ENCODE measurements at regions not wholly inside any gene's neighbourhood (a gene's known extent, or its start where the extent isn't known, plus 50 kb on each side); places are given as distances from the start of the nearest gene placed in this dataset.

DNA sequence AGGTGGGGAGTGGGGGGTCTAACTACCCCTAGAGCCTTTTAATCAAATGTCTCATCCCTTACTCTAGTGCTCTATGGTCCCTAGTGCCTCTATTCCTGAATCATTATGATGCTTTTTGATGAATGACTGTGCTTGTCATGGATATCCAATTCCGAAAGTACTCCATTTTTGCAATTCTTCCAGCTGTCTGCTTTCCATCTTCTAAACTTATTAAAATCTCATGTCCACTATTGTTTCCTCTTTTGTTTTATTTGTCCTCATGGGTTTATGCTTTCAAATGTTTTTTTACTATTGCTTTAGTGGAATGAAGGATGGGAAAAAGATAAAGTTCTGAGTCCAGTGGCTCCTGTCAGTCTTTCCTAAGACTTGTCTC, 77.2 kb upstream of the KCNMB2 start:
- TF ChIP-seq SIN3A (IDR thresholded peaks at IDR 0.05; ENCODE audit: borderline replicate concordance, insufficient read depth, low read length) (no peak), POLR2AphosphoS5 (IDR thresholded peaks at IDR 0.05; ENCODE audit: low read depth, low read length) (no peak), TAF1 (IDR thresholded peaks at IDR 0.05; ENCODE audit: borderline replicate concordance, insufficient read depth, low read length) (no peak), FOXP2 (optimal IDR thresholded peaks at IDR 0.05; ENCODE audit: borderline replicate concordance, extremely low read depth, extremely low read length, insufficient read depth) (no peak)
- TF ChIP-seq, protein P1, sequence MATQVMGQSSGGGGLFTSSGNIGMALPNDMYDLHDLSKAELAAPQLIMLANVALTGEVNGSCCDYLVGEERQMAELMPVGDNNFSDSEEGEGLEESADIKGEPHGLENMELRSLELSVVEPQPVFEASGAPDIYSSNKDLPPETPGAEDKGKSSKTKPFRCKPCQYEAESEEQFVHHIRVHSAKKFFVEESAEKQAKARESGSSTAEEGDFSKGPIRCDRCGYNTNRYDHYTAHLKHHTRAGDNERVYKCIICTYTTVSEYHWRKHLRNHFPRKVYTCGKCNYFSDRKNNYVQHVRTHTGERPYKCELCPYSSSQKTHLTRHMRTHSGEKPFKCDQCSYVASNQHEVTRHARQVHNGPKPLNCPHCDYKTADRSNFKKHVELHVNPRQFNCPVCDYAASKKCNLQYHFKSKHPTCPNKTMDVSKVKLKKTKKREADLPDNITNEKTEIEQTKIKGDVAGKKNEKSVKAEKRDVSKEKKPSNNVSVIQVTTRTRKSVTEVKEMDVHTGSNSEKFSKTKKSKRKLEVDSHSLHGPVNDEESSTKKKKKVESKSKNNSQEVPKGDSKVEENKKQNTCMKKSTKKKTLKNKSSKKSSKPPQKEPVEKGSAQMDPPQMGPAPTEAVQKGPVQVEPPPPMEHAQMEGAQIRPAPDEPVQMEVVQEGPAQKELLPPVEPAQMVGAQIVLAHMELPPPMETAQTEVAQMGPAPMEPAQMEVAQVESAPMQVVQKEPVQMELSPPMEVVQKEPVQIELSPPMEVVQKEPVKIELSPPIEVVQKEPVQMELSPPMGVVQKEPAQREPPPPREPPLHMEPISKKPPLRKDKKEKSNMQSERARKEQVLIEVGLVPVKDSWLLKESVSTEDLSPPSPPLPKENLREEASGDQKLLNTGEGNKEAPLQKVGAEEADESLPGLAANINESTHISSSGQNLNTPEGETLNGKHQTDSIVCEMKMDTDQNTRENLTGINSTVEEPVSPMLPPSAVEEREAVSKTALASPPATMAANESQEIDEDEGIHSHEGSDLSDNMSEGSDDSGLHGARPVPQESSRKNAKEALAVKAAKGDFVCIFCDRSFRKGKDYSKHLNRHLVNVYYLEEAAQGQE (IDR thresholded peaks at IDR 0.05; ENCODE audit: insufficient read depth in 1 of 2, low read depth in 2 of 2, low read length in 2 of 2): no peak

DNA sequence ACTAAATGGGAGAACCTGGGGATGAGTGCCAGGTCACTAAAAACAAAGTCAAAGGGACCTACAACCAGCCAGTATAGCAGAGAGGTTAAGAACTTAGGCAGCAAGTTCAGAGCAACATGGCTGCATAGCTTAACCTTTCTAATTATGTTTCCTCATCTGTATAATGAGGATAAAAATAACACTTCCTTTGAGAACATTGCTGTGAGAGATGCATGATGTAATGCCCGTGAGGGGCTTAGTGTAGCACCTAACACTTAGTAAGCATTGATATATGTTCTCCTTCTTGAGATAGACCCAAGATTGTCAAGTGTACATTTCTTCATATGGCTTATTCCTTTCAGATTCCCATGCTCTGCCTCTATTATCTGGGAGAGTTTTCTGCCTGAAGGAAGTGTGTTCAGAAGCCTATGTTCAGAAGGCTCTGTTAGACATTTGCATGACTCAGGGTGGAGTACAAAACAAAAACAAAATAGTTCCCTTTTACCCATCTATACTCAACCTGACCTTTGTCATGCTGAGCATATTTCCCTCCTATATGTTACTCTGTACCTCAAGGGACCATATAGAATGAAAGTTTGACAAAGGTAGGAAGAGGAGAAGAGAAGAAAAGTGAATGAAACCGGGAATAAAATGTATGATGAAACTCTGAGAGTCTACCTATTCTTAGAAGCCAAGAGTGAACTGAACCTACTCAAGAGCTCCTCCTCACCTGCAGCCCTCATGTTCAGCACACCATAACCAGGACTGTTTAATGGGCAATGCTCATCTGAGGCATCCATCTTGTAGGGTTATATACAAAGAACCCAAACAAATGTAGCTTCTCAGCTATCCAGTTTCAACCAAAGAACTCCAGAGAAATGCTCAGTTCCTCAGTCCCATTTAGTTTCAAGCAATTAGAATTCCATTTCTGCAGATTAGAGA, 70.7 kb upstream of the KCNMB2 start:
- TF ChIP-seq SIN3A (IDR thresholded peaks at IDR 0.05; ENCODE audit: borderline replicate concordance, insufficient read depth, low read length): no peak
- TF ChIP-seq, protein P1 (IDR thresholded peaks at IDR 0.05; ENCODE audit: insufficient read depth in 1 of 2, low read depth in 2 of 2, low read length in 2 of 2): no peak
- no peak for TF ChIP-seq POLR2AphosphoS5 (IDR thresholded peaks at IDR 0.05; ENCODE audit: low read depth, low read length)
- TF ChIP-seq FOXP2 (optimal IDR thresholded peaks at IDR 0.05; ENCODE audit: borderline replicate concordance, extremely low read depth, extremely low read length, insufficient read depth): no peak
- TF ChIP-seq TAF1 (IDR thresholded peaks at IDR 0.05; ENCODE audit: borderline replicate concordance, insufficient read depth, low read length): no peak

DNA sequence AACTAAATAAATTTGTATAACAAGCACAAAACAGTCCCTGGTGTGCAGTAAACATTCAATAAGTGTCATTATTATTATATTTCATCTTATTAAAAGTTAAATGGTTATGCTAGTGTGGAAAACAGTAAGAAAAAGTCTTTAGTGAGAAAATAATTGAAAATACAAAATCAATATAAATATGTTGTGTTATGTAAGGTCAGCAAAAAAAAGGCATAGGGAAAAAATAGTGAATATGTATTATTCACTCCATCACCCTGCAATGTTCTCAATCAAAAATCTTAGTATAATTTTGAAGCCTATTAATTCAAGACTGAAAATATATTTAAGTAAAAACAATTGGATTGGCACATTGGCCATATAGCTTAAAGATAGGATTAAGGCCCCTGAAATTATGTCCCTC, 63.3 kb upstream of the KCNMB2 start:
- TF ChIP-seq SIN3A (IDR thresholded peaks at IDR 0.05; ENCODE audit: borderline replicate concordance, insufficient read depth, low read length) (no peak), TAF1 (IDR thresholded peaks at IDR 0.05; ENCODE audit: borderline replicate concordance, insufficient read depth, low read length) (no peak), POLR2AphosphoS5 (IDR thresholded peaks at IDR 0.05; ENCODE audit: low read depth, low read length) (no peak), FOXP2 (optimal IDR thresholded peaks at IDR 0.05; ENCODE audit: borderline replicate concordance, extremely low read depth, extremely low read length, insufficient read depth) (no peak)
- TF ChIP-seq, protein P1 (IDR thresholded peaks at IDR 0.05; ENCODE audit: insufficient read depth in 1 of 2, low read depth in 2 of 2, low read length in 2 of 2): no peak

DNA sequence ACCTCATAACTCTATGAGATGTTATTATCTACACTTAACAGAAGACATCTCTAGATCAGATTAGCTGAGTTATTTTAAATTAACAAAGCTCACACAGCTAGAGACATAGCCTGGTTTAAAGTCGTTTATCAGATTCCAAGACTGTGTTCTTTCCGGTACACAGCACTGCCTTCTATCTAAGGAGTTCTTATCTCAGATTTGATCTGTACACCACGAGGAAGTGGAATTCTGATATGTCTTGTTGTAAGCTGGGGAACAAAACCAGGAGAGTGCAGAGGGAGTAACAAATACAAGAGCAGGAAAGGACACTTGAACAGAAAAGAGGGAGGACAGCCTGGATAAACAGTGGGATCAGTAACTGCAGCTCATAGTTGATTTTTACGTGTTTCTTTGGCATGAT, 61.7 kb upstream of the KCNMB2 start:
- TF ChIP-seq TAF1 (IDR thresholded peaks at IDR 0.05; ENCODE audit: borderline replicate concordance, insufficient read depth, low read length) (no peak), SIN3A (IDR thresholded peaks at IDR 0.05; ENCODE audit: borderline replicate concordance, insufficient read depth, low read length) (no peak), POLR2AphosphoS5 (IDR thresholded peaks at IDR 0.05; ENCODE audit: low read depth, low read length) (no peak), FOXP2 (optimal IDR thresholded peaks at IDR 0.05; ENCODE audit: borderline replicate concordance, extremely low read depth, extremely low read length, insufficient read depth) (no peak)
- TF ChIP-seq, protein P1 (IDR thresholded peaks at IDR 0.05; ENCODE audit: insufficient read depth in 1 of 2, low read depth in 2 of 2, low read length in 2 of 2): no peak
